Activated CD4-positive, alpha-beta T cell treated with anti-CD3 and anti-CD28 coated beads, Interleukin-10, Interleukin-2, amounts not matched to agents 100 ng/mL and 50 ng/mL, durations not matched to agents 16 hours and 8 hours (primary cell): ENCODE measurements at regions not wholly inside any gene's neighbourhood (a gene's known extent, or its start where the extent isn't known, plus 50 kb on each side); places are given as distances from the start of the nearest gene placed in this dataset.

Source experiments
- DNase-seq: peaks from one replicate; pipeline ENCODE4 v3.0.0-alpha.2; 2020

GRCh38 chr2:41079011-41079410 lies 627.1 kb upstream of the SLC8A1 start:
- DNase-seq, result no peak

GRCh38 chr2:41084321-41084720 lies 632.4 kb upstream of the SLC8A1 start:
- DNase-seq, result no peak

GRCh38 chr2:41087946-41088345 lies 636.1 kb upstream of the SLC8A1 start:
- DNase-seq, result no peak

GRCh38 chr2:41101281-41101680 lies 649.4 kb upstream of the SLC8A1 start:
- no peak for DNase-seq

- DNase-seq, result no peak
Observed at GRCh38 chr2:41109744-41110143, 657.9 kb upstream of the SLC8A1 start.

GRCh38 chr2:41111836-41112627 lies 660.1 kb upstream of the SLC8A1 start:
- peak; percentile 6 for DNase-seq

- DNase-seq, result no peak
Observed at GRCh38 chr2:41116106-41116797, 664.4 kb upstream of the SLC8A1 start.

GRCh38 chr2:41119489-41119888 lies 667.6 kb upstream of the SLC8A1 start:
- no peak for DNase-seq

GRCh38 chr2:41123341-41123740 lies 671.5 kb upstream of the SLC8A1 start:
- DNase-seq, result no peak

GRCh38 chr2:41127351-41127750 lies 675.5 kb upstream of the SLC8A1 start:
- DNase-seq, result no peak

GRCh38 chr2:41129988-41130387 lies 678.1 kb upstream of the SLC8A1 start:
- DNase-seq, result no peak

- DNase-seq, result peak; percentile 4
Observed at GRCh38 chr2:41137031-41137430, 685.1 kb upstream of the SLC8A1 start.

GRCh38 chr2:41141146-41141791 lies 689.4 kb upstream of the SLC8A1 start:
- no peak for DNase-seq

- no peak for DNase-seq
Observed at GRCh38 chr2:41142478-41142877, 690.6 kb upstream of the SLC8A1 start.

GRCh38 chr2:41145066-41145465 lies 693.2 kb upstream of the SLC8A1 start:
- no peak for DNase-seq

GRCh38 chr2:41149054-41149453 lies 697.2 kb upstream of the SLC8A1 start:
- no peak for DNase-seq

- no peak for DNase-seq
Observed at GRCh38 chr2:41151746-41152145, 699.9 kb upstream of the SLC8A1 start.

GRCh38 chr2:41152318-41152717 lies 700.4 kb upstream of the SLC8A1 start:
- no peak for DNase-seq

- DNase-seq, result no peak
Observed at GRCh38 chr2:41160439-41160838, 708.5 kb upstream of the SLC8A1 start.

- DNase-seq, result no peak
Observed at GRCh38 chr2:41167014-41167413, 715.1 kb upstream of the SLC8A1 start.

GRCh38 chr2:41169744-41170143 lies 717.9 kb upstream of the SLC8A1 start:
- DNase-seq, result no peak

GRCh38 chr2:41170589-41170988 lies 718.7 kb upstream of the SLC8A1 start:
- DNase-seq, result no peak

- DNase-seq, result no peak
Observed at GRCh38 chr2:41180387-41180786, 728.5 kb upstream of the SLC8A1 start.

- DNase-seq, result no peak
Observed at GRCh38 chr2:41182961-41183360, 731.1 kb upstream of the SLC8A1 start.
